Stimulated activated CD4-positive, alpha-beta T cell treated with anti-CD3 and anti-CD28 coated beads, Interleukin-1b, Interleukin-23, amount 100 ng/mL, for 4 hours (primary cell): ENCODE measurements at regions not wholly inside any gene's neighbourhood (a gene's known extent, or its start where the extent isn't known, plus 50 kb on each side); places are given as distances from the start of the nearest gene placed in this dataset.

ENCODE experiments used
- DNase-seq, 2 donors: peaks; one replicate each; pipeline ENCODE4 v3.0.0-alpha.2; 2020; ENCODE audit warnings: low read depth in 2 of 2

DNA sequence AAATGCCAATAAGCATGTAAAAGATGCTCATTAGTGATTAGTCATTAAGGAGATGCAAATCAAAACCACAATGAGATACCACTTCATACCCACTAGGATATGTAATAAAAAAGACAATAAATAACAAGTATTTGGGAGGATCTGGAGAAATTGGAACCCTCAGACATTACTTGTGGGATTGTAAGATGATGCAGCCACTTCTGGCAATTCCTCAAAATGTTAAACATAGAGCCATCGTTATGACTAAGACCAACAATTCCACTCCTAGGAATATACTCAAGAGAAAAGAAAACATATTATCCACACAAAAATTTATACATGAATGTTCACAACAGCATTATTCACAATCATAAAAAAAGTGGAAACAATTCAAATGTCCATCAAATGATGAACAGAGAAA is 336.2 kb upstream of the PMFBP1 start:
- DNase-seq = no peak

DNA sequence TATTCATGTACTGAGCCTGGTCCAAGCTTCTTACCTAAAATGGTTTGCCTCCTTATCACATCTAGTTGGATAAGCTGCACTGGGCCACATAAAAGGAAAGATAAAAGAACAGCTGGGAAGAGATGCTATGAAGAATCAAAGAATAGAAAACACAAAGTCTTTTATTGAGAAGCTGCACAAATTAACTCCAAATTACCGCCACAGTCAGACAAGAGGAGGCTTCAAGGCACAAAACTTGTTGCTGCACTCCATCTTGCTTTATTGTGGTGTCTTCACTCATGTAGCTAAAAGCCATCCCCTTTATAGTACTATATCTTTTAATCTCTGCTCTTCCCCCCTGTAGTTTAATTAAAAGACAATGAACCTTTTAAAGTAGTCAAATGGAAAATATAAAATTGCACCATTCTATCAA is 330.6 kb upstream of the PMFBP1 start:
- DNase-seq = no peak

DNA sequence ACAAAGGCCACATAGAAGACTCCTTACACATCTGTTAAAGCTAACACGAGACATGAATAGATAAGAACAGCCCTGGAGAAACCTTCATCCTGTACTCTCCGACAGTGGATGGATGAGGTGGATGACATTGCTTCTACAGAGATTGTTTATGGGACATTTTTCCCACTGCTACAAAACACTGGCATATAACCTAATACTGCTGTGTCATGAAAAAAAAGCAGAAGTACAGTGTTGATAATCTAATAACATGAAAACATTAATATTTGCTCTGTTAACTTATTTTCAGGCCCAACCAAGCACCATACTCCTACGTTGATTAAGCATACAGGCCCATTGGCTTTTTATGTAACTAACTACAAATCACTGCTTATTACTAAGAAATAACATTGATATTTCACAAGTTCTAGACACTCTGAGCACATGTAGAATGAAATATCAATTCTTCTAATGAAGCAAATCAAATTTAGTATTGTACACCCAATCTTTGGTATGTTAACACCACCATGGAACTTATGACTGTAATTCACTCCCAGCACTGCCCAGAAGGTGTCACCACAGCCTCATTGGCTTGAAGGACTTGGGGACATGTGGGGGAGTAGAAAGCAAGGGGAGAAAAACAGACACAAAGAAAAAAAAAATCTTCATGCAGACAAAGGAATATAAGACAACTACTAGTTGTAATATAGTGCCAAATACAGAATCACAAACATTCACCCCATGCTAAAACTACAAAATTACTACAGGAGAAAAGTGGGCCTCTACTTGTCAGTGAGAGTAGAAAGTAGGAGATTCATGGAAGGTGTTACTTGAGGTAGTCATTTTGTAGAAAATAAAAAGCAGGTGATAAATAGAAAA is 330.0 kb upstream of the PMFBP1 start:
- DNase-seq = no peak

DNA sequence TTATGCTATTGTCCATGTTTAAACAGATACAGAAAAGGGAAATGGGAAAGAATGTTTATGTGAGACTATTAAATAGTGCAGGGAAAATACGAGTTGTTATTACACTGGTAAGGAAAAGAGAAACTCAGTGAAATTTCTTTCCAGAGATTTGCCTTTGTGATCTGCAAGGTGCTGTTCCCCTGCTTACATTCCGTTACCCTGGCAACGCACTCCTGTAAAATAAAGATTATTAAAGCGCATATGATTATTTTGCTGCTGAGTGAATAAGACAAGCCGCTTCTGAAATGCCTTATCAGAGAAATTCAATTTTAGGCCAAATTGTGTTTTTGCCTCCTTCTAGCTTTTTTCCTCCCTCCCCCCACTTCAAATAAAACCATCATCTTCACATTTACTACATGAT is 328.6 kb upstream of the PMFBP1 start:
- no peak for DNase-seq

DNA sequence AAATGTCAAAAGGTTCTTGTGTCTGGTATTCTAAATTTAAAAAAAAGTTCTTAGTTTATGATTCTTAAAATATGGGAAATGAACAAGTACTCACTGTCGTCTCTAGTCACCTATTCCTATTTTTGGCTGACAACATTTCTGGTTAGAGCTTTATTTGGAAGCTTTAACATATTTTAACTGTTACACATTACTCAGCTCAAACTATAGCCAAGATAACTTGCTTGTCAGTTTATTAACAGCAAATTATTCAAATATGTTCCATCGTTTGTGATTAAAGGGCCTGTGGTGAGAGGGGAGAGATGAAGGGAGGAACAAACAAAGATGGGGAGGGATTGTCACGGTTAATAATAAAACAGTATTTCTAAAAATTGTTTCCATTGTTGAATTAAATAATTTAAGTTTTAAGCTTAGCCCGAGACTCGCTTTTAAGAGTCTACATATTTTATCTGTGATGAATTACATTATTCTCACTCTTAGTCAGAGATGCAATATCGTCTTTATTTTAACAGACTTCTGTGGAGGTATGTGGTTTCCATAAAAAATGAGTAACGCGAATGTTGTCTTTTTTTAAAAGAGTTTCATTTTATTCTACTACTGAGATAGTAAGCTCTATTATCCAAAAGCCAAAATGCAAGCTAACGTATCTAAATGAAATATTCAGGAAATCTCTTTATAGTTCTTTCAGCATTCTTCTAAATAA is 321.9 kb upstream of the PMFBP1 start:
- no peak for DNase-seq

DNA sequence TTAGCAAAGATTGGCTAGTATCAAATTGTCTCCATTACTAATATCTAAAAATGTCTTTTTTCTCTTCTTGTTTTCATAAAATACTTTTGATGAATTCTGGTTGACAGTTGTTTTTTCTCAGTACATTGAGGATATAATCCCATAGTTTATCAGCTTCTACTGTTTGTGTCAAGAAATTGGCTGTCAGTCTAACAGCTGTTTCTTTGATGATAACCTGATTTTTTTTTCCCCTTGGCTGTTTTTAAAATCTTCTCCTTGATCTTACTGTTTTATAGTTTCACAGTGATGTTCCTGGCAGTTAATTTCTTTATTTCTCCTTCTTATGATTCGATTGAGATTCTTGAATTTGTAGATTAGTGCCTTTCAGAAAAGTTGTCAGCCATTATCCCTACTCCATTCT is 315.3 kb upstream of the PMFBP1 start:
- no peak for DNase-seq

DNA sequence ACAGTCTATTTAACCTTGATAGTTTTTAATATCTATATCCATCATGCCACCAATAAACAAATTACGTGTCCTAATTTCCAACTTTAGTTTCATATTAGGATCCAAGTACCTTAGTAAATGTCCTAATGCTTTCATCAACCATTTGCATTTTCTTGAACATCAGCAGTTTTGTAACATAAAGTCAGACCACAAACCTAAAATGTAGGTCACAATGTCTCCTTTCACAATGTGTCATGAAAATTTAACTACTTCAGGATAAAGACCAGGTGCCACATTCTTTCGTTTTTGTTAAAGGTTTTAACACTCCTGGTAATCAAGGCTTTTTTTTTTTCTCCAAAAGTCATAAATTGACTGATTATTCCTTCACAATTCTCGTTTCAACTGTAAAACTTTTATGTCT is 310.7 kb upstream of the PMFBP1 start:
- DNase-seq = no peak

DNA sequence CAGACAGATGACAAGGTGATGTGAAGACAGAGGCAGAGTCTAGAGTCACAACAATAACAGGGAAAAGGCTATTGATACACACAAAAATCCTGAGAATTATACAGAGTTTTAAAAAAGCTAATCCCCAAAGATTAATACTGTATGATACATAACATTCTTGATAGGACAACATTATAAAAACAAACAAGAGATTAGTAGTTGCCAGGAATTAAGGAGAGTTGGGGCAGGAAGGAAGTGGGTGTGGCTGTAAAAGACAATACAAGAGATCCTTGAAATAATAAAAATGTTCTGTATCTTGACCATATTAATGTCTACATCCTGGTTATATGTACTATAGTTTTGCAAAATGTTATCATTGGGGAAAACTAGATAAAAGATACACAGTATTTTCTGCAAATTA is 309.5 kb upstream of the PMFBP1 start:
- DNase-seq = no peak

DNA sequence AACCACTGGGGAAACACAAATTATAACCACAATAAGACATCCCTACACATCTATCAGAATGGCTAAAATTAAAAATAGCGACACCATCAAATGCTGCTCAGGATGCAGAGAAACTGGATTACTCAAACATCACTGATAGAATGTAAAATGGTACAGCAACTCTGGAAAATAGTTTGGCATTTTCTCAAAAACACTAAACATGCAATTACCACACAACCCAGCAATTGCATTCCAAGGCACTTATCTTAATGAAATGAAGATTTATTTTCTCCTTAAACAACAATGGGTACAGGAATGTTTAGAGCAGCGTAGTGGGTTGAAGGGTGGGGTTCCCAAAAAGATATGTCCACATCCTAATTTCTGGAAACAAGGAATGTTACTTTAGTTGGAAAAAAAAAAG is 309.0 kb upstream of the PMFBP1 start:
- DNase-seq = no peak

DNA sequence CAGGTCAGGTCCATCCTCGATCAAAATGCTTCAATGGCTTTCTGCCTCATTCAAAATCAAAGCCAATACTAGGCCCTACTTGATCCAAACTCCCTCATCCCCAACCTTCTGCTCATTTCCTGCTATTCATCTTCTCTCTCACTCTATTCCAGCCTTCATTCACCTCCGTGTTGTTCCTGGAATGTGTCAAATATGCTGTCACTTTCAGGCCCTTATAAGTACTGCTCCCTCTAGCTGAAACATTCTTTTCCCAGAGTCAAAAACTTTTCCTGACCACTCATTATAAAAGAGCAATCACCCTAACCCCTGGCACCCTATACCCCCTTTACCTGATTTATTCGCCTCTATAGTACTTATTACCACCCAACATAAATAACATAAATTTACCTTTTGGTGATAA is 303.7 kb upstream of the PMFBP1 start:
- DNase-seq = no peak

DNA sequence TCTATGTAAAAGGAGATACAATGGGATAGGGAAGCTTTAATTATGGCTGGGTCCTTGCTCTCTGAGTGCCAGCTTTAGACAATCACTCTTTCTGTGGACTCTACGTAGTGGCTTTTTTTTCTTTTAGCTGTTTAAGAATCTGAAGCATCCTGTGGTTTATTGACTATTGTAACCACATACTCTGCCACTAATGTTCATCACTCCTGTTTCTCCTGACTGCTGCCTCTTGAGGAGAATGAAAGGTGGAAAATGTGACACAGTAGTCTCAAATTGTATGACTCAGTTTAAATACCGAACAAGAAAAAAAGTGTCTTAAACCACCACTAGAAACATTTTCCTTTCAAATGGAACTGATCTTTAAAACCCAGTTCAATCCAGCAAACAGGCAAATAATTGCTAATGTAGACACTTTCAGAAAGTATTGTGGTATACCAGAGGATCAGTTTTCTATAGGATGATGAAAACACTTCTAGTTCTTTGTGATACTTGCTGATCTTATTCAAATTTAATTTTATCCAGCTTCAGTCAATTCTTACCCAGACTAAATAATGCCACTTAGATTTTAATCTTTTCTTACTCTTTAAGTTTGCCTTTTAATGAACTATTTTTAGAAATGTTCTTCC is 302.7 kb upstream of the PMFBP1 start:
- DNase-seq = no peak

DNA sequence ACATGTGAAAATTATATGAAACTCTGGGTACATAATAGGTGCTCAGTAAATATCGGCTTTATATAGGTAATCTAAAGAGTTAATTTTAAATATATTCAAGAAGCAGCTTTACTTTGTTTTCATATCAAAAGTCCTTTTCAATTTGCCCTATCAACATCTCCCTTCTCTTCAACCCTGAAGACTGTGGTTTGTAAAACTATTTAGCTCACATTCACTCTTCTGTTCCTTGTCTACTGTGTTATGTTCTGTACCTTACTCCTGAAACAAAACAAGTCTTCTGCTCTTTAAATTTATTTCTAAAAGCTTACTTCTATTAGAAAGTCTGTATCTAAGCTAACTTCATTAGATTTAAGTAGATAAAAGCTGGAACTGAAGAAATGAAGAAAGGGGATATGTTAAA is 301.7 kb upstream of the PMFBP1 start:
- DNase-seq = no peak

DNA sequence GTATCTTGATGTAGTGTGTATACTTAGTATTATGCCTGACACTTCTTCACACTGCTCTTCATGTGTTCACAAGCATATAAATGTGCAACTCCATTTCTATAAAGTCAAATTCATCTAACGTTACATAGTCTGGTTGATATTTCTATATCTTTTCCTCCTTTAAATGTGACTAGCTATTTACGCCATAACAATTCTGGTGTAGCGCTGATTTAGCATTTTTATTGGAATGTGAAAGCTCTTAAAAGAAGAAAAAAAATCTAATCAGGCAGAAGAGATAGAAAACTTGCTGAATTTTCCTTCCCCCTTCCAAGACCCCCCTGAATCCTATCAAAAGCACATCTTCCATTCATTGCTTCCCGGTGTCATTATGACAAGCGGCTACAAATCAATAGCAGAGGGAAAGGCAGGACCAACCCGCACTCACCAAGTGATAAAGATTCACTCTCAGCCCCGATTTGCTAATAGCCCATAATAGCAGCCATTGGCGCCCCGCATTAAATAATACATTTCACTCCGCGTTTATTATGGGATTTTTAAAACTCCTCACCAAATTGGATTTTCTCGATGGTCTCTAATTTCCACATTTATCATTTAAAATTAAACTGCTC is 299.5 kb upstream of the PMFBP1 start:
- DNase-seq = no peak

DNA sequence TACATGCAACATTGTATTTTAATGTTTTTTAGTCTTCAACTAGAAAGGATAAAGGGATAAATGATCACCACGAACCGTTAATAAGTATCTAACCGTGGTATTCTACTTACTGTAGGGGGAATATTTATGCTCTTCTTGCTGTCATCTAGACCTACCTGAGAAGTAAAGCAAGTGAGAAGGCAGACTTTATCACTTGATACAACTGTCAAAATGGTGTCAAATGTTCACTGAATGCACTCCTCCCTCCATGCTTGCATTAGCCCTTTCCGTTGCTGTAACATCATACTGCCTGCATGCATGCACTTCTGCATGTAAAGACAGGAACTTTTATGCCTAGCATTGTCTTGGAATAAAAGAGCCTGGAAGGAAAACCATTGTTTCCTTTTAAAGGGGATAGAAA is 298.6 kb upstream of the PMFBP1 start:
- no peak for DNase-seq

DNA sequence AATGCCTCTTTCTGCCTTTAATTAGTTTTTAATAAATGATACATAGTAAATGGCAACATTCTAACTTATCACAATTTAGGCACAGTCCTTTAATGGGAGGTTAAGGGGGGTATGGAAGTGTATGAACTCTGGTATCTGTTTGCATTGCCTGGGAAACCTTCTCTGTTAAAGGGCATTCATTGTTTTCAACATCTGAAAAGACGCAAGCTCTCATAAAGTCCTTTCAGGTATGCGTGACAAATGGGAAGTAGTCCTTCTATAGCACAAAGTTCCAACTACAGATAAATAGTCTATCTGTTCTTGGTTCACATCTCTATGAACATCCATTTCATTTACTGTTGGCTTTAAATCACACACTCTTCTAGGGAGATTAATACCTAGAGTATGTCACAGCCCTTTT is 298.0 kb upstream of the PMFBP1 start:
- no peak for DNase-seq

DNA sequence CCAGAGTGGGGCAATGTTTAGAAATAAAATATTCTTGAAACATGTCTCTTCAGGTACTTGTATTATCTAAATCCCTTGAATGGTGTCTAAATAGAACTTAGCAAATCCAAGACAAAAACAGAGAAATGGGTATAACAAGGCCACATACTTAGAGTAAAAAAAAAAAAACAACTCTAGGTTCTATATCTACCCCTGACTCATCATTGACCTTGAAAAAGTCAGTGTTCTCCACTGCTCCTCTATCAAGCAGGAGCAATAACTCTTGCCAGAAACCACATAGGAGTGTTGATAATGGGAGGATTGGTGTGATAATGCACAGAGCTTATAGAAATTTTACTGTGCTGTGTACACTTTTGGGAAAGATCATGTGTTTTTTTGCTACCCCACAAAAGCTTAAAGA is 296.6 kb upstream of the PMFBP1 start:
- DNase-seq = no peak

DNA sequence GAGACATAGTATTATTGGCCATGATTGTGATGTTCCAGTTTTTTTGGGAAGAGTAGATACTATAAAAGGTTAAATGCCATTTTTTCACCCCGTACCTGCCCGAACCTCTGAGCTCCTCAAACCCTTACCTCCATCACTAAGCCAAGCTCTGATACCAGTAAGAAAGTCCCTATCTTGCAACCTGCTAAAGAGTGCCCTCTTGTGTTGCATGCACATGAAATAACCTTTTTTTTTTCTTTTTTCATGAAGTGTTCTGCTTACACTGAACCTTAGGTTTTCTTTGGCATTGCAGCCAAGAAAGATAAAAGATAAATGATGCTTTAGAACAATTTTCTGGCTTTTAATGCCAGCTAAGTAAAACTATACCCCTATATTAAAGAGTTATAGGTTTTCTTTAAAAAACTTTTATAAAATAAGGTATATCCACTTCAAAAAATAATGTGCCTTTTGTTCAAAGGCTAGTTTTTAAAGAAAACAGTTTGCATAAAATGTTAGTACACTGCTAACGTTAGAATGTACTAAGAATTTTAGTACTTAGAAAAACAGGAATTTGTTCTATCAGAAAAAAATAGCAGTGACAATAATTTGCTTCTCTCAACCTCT is 295.3 kb upstream of the PMFBP1 start:
- DNase-seq = no peak

DNA sequence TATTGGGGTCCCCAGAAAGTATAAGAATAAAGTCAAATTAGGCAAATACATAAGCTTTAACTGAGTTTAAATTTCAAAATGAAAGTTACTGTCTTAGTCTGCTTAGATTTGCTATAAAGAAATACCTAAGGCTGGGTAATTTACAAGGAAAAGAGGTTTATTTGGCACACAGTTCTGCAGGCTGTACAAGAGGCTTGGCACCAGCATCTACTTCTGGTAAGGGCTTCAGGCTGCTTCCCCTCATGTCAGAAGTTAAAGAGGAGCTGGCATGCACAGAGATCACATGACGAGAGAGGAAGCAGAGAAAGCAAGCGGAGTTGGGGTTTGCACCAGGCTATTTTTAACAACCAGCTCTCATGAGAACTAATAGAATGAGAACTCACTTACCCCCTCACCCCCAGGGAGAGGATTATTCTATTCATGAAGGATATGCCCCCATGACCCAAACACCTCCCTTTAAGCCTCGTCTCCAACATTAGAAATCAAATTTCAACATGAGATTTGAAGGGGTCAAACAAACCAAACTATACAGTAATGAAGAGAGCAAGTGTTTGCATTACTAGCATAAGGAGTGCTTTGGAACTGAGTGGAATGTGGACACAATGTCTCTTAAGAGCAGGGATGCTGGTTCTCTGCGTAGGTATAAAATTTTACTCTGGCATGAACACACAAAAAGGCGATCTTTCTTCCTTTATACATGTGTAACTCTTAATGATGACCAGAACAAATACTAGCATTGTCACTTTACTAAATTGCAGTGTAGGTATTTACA is 292.8 kb upstream of the PMFBP1 start:
- DNase-seq = no peak

DNA sequence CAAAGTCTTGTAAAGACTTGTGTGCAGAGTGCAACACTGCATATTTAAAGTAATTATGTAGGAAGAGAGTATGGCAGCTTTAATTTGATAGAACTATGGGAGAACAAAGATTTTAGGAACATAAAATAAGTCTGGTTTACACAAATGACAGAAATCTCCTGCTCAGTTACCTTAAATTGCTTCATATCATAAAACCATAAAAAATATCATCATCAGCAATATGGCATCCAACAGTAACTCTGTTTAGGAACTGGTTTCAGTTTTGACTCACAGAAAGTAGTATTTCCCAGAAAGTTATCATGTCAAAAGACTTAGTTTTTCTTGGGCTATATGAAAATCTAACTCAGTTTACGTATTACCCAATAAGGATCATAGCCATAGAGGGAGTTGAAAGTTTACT is 292.1 kb upstream of the PMFBP1 start:
- DNase-seq = no peak

DNA sequence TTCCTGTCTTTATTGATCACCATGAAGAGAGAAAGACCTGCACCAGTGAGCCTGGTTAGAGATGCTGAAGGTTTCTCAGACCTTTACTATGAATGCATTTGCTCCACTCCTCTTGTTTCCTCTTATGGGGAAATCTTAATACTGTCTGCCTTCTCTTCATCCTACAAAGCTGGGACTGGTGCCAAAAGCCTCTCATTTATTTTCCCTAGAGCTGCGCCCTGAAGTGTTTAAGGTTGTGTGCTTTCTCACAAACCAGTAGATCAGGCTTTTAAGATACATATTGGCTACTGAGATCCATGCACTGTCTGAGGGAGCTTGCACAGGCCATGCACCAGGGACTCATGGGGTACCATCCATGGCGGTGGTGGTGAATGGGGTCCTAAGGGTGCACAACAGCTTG is 286.1 kb upstream of the PMFBP1 start:
- no peak for DNase-seq

DNA sequence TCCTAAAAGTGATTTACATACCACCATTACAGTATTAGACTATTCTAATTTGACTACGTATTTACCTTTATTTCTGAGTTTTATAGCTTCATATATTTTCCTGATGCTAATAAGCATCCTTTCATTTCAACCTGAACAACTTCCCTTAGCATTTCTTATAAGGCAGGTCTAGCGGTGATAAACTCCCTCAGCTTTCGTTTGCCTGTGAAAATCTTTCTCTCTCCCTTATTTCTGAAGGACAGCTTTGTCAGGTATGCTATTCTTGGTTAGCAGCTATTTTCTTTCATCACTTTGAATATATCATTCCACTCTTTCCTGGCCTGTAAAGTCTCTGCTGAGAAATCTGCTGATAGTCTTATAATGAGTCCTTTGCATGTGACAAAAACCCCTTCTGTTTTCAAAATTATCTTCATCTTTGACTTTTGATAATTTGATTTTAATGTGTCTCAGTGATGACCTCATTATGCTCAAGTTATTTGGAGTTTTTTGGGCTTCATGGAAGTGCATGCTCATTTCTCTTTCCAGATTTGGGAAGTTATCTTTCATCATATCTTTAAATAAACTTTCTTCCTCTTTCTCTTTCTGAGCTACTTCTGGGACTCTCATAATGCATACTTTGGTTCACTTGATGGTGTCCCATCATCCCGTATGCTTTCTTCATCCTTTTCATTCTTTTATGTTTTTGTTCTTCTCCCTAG is 285.4 kb upstream of the PMFBP1 start:
- DNase-seq = no peak
